Amygdala (tissue), 56 donors: ENCODE measurements at regions not wholly inside any gene's neighbourhood (a gene's known extent, or its start where the extent isn't known, plus 50 kb on each side); places are given as distances from the start of the nearest gene placed in this dataset.
"Not testable (repeated sequence)": the region's sequence is repeated elsewhere in the genome, so short reads cannot be mapped to it uniquely, and the experiment has no call there.

Experiments
- DNase-seq, 56 donors: peaks; one replicate each; lab custom pipeline; 2025; lab: John Stamatoyannopoulos, UW

GRCh38 chr14:51341338-51341737 is 101.3 kb downstream of the TMX1 start:
- no peak for DNase-seq

GRCh38 chr14:51342226-51342625 is 102.2 kb downstream of the TMX1 start:
- no peak for DNase-seq

DNA sequence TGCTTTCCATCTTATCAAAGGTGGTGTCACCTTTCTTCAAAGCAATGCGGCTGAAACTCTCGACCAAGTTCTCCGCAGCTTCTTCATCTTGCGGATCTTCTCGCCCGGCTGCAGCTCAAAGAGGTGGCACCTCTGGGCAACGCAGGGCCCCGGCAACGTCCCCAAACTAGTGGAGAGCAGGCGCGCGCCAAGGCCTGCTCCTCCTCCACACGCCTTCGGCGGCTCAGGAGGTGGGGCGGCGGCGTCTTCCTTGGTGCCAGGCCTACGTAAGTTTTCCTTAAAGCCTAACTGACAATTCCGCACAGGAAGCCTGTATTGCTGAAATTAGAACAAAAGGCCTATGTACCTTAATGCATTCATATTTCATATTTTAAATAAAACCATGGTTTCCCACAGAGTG is 112.0 kb downstream of the TMX1 start:
- DNase-seq, result no peak

- DNase-seq, result no peak
These were observed 113.9 kb downstream of the TMX1 start for GRCh38 chr14:51353901-51354300.

DNA sequence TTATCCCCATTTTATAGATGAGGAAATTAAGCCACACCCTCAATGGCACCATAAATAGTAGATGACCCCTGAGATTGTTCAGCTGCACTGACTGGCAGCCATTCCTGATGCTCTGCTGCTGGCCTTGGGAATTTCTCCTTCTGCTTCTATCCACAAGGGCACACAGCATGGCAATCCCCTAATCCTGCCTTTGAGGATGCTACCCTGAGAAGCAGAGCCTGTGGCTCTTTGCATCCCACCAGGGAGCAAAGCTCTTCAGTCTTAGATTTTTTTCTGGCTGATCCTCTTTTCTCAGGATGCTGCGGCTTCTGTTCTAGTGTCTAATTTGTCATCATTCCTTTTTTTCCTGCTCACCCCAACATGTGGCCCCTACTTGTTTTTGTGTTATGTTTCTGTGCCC is 114.8 kb downstream of the TMX1 start:
- no peak for DNase-seq

GRCh38 chr14:51356381-51356780 is 116.3 kb downstream of the TMX1 start:
- no peak for DNase-seq

- DNase-seq, result no peak
These were observed 117.2 kb downstream of the TMX1 start for GRCh38 chr14:51357250-51357649.

GRCh38 chr14:51360592-51360991 is 120.5 kb downstream of the TMX1 start:
- no peak for DNase-seq

GRCh38 chr14:51365241-51365965 is 125.4 kb downstream of the TMX1 start:
- DNase-seq, result no peak

DNA sequence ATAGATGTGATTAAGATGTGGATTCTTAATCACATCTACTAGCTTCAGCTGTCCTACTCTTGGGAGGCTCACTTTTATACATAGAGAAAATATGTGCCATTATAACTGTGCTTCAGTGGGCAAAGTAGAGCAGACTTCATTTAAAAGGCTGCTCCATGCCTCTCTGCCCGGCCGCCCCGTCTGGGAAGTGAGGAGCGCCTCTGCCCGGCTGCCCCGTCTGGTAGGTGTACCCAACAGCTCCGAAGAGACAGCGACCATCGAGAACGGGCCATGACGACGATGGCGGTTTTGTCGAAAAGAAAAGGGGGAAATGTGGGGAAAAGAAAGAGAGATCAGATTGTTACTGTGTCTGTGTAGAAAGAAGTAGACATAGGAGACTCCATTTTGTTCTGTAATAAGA is 126.4 kb downstream of the TMX1 start:
- DNase-seq, result not testable (repeated sequence)

DNA sequence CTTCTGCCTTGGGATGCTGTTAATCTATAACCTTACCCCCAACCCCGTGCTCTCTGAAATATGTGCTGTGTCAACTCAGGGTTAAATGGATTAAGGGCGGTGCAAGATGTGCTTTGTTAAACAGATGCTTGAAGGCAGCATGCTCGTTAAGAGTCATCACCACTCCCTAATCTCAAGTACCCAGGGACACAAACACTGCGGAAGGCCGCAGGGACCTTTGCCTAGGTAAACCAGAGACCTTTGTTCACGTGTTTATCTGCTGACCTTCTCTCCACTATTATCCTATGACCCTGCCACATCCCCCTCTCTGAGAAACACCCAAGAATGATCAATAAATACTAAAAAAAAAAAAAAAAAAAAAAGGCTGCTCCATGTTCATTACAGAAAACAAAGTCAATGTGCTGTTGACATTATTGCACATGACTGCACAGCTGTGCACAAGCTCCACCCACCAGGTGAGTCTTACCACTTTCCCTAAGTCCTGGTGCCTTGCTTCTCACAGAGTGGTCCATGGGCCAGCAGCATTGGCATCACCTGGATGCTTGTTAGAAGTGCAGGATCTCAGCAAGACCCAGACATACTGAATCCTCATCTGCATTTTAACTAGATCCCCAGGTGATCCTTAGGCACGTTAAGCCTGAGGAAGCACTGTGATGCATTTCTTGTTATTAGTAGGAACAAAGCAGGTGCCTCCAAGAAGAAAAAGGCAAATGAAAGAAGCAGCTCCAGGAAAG is 127.0 kb downstream of the TMX1 start:
- not testable (repeated sequence) for DNase-seq

- DNase-seq, result no peak
These were observed 127.5 kb downstream of the TMX1 start for GRCh38 chr14:51367600-51367931.

- DNase-seq, result no peak
These were observed 128.7 kb downstream of the TMX1 start for GRCh38 chr14:51368721-51369163.

GRCh38 chr14:51369814-51370213 is 129.8 kb downstream of the TMX1 start:
- DNase-seq, result no peak

DNA sequence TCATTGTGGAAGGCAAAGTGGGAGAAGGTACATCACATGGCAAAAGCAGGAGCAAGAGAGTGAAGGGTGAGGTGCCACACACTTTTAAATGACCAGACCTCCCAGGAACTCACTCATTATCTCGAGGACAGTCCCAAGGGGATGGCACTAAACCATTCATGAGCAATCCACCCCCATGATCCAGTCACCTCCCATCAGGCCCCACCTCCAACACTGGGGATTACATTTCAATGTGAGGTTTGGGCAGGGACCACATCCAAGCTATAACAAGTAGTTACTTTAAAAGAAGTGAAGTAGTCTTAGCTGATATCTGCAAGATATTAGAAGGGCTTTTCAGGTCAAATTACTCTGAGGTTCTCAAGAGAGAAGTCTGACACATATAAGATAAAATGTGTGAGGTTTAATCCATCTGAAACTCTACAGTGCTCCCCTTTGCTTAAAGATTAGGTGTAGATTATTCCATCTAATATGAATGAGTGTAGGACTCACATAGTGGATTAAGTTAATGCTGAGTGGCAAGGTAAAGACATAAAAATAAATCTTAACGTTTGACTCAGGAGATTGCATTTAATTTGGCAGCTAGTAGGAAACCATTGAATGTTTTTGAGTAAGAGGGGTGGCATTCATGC is 130.8 kb downstream of the TMX1 start:
- DNase-seq, result no peak

- DNase-seq, result not testable (repeated sequence)
These were observed 137.1 kb downstream of the TMX1 start for GRCh38 chr14:51377186-51377585.

DNA sequence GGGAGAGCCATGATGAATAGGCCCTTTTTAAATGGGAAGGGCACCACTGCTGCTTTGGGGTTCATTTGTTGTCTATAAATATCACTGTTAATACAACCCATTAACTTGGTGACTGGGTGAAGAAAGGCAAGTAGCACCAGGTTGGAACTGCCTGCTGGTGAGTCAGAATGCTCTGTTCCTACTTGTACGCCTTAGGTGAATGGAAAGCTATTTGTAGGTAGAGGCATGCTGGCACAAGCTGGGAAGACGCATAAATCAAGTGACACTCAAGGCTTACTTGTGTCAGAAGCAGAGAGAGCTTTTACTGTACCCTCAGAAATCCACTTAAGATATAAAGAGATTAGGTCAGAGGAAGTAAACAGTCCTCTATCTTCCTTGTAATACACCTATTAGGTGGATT is 142.5 kb downstream of the TMX1 start:
- DNase-seq, result no peak

GRCh38 chr14:51386411-51386810 is 146.4 kb downstream of the TMX1 start:
- DNase-seq, result no peak

DNA sequence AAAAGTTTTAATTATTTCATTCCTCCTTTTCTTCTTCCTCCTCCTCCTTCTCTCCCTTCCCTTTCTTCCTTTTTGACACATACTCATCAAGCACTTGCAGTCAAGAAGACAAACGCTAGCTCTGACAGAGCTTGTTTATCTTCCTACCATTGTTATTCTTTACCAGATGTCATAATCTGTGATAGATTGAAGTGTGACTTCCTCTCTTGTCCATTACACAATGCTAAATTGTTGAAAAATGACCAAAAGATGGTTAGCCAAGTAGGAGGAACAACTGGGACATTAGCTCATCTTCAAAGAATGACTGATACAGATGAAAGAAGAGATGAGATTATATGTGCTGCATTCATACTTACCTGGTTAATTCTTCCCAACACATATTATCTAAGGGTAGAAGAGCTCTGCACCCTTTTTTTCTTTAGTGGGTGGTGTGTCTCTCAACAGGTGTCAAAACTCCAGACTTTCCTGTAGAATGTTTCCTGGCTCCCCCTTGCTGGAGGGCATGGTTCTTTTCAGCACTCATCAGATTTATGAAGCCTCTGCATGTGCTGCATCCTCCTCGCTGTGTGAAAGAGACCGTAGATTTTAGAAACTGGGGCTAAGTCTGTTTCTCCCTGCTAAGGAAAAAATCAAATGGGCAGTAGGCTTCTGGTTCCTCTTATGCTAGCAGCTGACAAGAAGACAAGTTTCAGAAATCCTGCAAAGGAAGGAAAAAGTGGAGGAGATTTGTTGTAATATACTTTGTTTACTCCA is 147.1 kb downstream of the TMX1 start:
- no peak for DNase-seq

- no peak for DNase-seq
These were observed 152.4 kb downstream of the TMX1 start for GRCh38 chr14:51392416-51392815.

DNA sequence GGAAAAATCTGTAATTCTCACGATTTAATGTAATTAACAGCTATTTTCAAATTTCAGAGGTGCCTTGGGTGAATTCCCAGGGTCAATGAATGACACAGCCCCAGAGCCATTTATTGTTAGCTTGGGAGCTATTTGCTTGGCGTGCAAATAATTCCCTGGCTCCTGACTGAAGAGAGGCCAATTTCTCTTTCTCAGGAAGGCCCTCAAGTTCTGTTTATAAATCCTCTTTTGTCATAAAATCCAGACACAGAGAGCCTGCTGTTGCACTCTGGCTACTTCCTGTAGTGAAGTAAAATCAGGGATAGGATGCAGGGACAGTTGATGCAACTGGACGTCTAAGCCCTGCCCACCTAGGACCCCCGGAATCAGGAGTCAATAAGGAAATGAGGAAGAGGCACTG is 154.3 kb downstream of the TMX1 start:
- DNase-seq, result no peak
